COLO829 (cell line): ENCODE measurements at regions not wholly inside any gene's neighbourhood (a gene's known extent, or its start where the extent isn't known, plus 50 kb on each side); places are given as distances from the start of the nearest gene placed in this dataset.
"Not testable (repeated sequence)": the region's sequence is repeated elsewhere in the genome, so short reads cannot be mapped to it uniquely, and the experiment has no call there.

Experiments
- DNase-seq: peaks from one replicate; pipeline ENCODE4 v3.0.0; 2012; ENCODE audit warnings: low spot score

- DNase-seq, result no peak
These were observed 773.3 kb upstream of the DEFB115 start for GRCh38 chr20:30484009-30484748.

GRCh38 chr20:30484749-30485070, 772.8 kb upstream of the DEFB115 start:
- no peak for DNase-seq

GRCh38 chr20:30485331-30486102, 771.9 kb upstream of the DEFB115 start:
- DNase-seq, result no peak

GRCh38 chr20:30486103-30486478, 771.4 kb upstream of the DEFB115 start:
- DNase-seq, result no peak

GRCh38 chr20:30487461-30487860, 770.0 kb upstream of the DEFB115 start:
- not testable (repeated sequence) for DNase-seq

GRCh38 chr20:30487947-30488926, 769.2 kb upstream of the DEFB115 start:
- DNase-seq, result no peak

GRCh38 chr20:30488941-30489613, 768.4 kb upstream of the DEFB115 start:
- no peak for DNase-seq

- DNase-seq, result no peak
These were observed 767.9 kb upstream of the DEFB115 start for GRCh38 chr20:30489614-30490003.

- DNase-seq, result no peak
These were observed 766.4 kb upstream of the DEFB115 start for GRCh38 chr20:30491016-30491415.

- DNase-seq, result not testable (repeated sequence)
These were observed 760.8 kb upstream of the DEFB115 start for GRCh38 chr20:30496656-30497055.

GRCh38 chr20:30497191-30497590, 760.3 kb upstream of the DEFB115 start:
- DNase-seq, result not testable (repeated sequence)

GRCh38 chr20:30499123-30499522, 758.3 kb upstream of the DEFB115 start:
- DNase-seq, result no peak

GRCh38 chr20:30499716-30500446, 757.6 kb upstream of the DEFB115 start:
- DNase-seq, result not testable (repeated sequence)

GRCh38 chr20:30500447-30500820, 757.0 kb upstream of the DEFB115 start:
- DNase-seq, result not testable (repeated sequence)

GRCh38 chr20:30500829-30501440, 756.5 kb upstream of the DEFB115 start:
- DNase-seq, result no peak

GRCh38 chr20:30502670-30503069, 754.8 kb upstream of the DEFB115 start:
- no peak for DNase-seq

- not testable (repeated sequence) for DNase-seq
These were observed 754.3 kb upstream of the DEFB115 start for GRCh38 chr20:30503204-30503603.

- no peak for DNase-seq
These were observed 753.4 kb upstream of the DEFB115 start for GRCh38 chr20:30503992-30504570.

- no peak for DNase-seq
These were observed 751.9 kb upstream of the DEFB115 start for GRCh38 chr20:30505566-30505965.

GRCh38 chr20:30506100-30506499, 751.4 kb upstream of the DEFB115 start:
- no peak for DNase-seq
